COR-L47 (cell line): ENCODE measurements at regions not wholly inside any gene's neighbourhood (a gene's known extent, or its start where the extent isn't known, plus 50 kb on each side); places are given as distances from the start of the nearest gene placed in this dataset.

Experiments used
- DNase-seq: peaks from one replicate; lab custom pipeline; 2025; lab: John Stamatoyannopoulos, UW

DNA sequence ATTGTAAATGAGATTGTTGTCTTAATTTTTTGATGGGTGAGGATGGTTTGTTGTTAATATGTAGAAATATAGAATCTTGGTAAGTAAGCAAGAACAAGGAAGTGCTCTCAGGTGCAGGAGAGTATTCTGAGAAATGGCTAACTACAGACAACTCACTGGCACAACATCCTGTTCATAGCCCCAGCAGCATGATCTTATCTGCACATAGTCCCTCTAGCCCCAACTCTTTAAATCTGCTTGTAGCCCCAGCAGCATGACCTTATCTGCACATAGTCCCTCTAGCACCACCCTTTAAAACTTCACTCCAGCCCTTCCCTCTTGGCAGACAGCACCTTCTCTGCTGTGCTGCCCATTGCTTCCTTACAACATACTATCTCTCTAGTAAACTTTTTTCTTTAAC is 1957.1 kb upstream of the ADGRL3 start:
- no peak for DNase-seq

- DNase-seq, result no peak
Measured at GRCh38 chr4:59247032-59247431, 1953.1 kb upstream of the ADGRL3 start.

DNA sequence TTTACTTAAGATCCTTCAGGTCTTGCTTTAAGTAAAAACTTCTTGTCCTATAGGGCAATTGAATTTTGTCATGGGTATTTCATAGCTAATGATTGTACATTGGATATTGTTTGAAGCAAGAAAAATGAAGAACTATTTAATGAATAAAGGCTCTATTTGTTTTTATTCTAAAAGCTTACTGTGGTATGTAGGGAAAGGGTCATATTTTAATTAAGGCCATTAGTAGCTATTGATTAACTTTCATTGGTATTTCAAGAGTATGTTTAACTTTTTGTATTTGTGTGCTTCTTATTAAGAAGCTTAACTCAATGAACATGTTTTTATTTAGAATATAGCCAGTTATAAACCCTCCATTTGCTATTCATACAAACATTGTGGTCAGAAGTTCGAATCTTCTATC is 1951.8 kb upstream of the ADGRL3 start:
- DNase-seq, result no peak

- no peak for DNase-seq
Measured at GRCh38 chr4:59249110-59249509, 1951.0 kb upstream of the ADGRL3 start.

DNA sequence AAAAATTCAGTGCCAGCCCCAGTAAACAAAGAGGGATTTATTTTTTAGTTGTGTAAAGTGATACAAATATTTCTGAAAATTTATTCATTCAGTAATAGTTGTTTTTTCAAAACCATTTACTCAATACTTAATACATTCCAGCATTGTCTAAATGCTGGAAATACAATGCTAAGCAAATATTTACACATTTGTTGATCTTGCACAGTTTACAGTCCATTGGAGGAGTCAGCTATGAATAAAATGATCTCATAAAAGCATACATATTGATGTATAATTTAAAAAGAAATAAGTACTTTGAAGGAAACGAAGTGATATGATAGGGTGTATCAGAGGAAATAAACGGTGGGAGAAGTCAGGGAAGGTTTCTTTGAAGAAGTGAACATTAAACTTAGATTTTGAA is 1942.1 kb upstream of the ADGRL3 start:
- no peak for DNase-seq

- no peak for DNase-seq
Measured at GRCh38 chr4:59307609-59308008, 1892.5 kb upstream of the ADGRL3 start.

- DNase-seq, result no peak
Measured at GRCh38 chr4:59314637-59315036, 1885.5 kb upstream of the ADGRL3 start.

DNA sequence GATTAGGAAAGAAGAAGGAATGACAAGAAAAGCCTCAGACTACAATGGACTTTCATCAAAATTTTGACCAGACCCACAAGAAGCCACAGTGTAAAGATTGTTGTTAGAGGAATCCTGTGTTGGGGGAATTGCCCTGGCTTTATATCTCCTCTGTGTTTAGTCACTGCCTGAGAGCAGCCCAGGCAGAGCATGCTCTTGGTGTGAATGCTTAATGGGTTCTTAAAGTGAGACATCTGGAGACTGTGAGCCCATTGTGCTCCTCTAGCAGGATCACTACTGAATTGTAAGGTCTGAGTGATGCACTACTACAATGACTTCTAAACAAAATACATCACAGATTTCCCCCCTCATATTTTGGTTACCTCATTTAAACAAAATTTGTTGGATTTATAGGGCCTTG is 1860.5 kb upstream of the ADGRL3 start:
- no peak for DNase-seq

DNA sequence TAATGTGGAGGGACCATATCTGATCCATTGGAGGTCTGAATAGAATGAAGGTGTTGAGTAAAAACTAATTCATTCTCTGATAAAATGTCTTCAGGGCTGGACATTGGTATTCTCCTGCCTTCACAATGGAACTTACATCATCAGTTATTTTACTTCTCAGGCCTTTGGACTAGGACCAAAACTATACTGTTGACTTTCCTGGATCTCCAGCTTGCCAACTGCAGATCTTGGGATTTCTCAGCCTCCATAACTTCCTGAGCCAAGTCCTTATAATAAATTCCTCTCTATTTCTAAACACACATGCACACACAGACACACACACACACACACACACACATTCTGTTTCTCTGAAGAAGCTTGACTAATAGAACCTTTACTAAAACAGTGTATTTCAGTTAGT is 1858.6 kb upstream of the ADGRL3 start:
- no peak for DNase-seq

DNA sequence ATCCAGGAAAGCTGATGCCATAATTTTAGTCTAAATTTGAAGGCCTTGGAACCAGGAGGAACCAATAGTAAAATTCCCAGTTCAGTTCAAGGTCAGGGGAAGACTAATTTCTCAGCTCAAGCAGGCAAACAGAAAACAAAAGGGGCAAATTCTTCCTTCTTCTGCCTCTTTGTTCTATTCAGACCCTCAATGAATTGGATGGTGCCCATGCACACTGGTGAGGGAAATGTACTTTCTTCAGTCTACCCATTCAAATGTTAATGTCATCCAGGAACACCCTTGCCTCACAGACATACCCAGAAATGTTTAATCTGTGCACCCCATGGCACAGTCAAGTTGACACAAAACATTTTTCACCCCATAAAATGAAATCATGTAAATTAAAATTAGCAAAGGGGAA is 1851.2 kb upstream of the ADGRL3 start:
- DNase-seq, result no peak

DNA sequence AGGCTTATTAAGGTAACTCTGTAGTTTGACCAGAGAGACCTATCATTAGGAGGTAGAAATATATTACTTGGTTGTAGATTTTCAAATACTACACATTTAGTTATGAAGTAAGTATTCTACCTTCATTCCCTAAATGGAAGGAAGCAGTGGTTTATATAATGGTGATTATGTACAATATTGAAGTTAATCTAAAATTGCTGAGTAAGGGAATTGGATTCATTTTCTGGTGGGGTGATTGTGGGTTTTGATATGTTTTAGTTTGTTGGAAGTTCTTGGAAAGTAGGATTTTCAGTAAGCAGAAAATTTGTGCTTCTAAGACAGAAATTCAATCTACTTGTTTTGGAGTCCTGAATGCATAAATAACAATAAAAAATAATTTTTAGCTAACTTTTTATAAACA is 1830.9 kb upstream of the ADGRL3 start:
- no peak for DNase-seq

- no peak for DNase-seq
Measured at GRCh38 chr4:59374416-59374815, 1825.7 kb upstream of the ADGRL3 start.

- DNase-seq, result no peak
Measured at GRCh38 chr4:59380841-59381366, 1819.2 kb upstream of the ADGRL3 start.

DNA sequence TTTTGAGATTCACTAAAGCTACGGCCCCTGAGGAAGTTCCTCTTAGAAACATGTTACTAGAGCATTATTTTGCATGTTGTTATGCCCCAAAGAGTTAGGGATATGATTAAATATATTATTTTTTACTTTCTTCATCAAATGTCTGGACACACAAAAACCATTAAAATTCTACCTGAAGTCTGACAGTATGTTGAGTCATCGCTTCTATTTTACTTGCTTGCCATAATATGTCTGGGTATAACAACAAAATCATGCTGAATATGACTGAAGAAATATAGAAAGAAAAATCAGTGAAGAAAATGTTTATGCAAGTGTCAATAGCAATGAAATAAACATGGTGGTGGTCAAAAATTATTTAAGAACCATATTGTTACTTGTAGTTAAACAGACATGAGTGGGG is 1818.5 kb upstream of the ADGRL3 start:
- DNase-seq, result no peak

DNA sequence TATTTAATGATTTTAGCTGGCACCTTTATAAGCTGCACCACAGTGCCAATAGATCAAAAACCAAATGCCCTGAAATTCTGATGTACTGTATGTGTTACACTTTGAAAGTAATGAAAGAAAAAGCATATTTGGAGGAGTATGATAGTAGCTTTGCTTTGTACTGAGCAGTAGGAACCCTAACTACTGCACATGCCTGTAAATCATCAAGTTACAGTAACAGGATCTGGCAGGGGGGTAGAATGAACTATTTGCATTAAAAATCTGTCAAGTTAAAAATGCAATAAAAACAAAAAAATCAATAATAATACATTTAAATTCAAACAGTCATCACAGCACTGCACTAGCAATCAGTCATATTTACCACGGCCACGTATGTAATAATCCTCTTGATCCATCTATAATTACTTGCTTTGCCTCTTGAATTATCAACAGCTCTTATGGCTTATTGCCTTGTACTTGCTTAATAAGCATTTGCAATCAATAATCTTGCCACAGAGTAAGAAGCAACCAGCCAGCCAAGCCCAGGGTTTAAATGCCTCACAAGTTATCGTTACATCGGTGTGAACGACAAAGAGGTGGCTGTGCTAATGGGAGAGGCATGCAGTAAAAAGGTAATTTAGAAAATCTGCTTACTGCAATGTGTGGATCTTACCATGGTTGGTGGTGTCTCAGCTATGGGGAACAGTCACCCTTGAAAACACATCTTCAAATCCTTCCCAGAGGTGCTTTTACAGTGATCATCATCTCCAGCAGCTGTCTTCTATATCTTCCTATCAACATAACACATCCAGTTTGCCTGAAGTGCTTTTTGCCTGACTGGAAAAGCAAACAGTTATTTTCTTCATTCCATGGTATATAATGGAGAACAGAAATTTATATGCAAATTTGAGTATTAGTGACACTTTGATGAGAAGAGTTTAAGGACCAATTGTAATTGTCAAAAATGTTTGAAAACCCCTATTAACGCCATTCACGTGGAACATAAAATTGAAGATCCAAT is 1812.1 kb upstream of the ADGRL3 start:
- DNase-seq, result no peak

GRCh38 chr4:59393780-59394179 is 1806.3 kb upstream of the ADGRL3 start:
- no peak for DNase-seq

GRCh38 chr4:59400334-59400733 is 1799.8 kb upstream of the ADGRL3 start:
- DNase-seq, result no peak

- DNase-seq, result no peak
Measured at GRCh38 chr4:59409647-59410046, 1790.5 kb upstream of the ADGRL3 start.

DNA sequence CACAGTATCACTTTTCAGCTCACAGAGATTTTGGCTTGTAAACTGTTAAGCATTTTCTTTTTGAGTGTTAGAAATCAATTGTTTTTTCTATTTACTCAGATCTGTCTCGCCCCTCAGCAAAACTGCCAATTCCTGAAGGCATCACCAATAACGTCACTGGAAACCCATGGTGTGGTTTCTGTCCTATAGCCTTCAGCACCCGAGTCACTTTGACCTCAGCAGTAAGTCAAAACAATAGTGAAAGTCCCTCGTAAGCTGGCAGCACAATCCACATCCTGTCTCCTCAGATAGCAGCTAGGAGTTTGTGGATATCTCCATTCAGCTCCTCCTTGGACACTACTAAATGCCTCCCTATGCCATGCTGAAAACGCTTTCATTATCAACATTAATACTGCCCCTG is 1787.4 kb upstream of the ADGRL3 start:
- no peak for DNase-seq

GRCh38 chr4:59455751-59456150 is 1744.4 kb upstream of the ADGRL3 start:
- no peak for DNase-seq

DNA sequence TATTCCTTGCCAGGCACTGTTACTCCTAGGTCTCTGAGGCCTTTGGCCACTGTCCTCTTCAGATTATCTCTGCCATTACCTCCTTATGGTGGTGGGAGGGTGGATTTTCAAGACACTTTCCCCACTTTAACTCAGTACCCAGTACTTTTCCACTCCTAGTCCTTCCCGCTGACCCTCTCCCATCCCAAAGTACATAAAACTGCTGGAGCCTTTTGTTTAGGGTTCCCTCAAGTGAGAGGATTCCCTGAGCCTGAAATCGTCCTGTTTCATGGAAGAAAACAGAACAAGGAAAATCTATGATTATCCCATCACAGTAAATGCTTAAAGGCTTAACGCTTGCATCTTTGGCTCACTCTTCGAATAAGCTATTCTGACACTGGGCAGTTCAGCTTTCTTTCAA is 1742.5 kb upstream of the ADGRL3 start:
- DNase-seq, result no peak

DNA sequence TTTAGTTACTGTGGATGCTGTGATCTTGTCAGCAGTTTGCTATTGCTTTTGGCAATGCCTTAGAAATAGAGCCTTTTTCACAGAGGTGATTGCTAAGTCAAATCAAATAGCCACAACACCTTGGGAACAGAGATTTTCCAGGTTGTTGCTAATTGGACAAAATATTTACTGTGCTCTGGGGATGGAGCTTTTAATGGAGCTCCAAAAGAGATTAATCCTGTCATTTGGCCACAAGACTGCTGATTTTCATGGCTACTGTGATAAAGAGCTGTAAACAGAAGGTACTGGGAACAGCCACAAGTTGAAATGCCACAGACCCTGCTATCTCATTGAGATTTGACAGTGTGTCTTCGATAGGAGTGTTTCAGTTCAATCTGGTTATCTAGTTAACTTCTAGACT is 1715.2 kb upstream of the ADGRL3 start:
- DNase-seq, result no peak

DNA sequence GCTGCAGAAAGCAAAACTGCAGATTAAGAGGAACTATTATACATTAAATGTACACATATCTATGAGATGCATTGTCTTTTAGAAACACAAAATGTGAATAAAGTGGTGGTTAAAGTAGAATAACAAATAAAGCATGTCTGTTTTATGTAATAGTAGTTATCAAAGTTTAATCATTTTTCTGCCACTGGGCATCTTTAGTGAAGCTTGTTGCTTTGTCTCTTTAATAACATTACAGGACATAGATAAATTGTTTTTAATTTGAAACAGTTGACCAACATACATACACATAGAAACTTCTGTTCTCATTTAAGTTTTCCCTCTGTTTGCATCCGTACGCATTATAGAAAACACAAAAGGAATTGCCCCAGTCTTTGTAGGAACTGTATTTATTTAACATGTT is 1700.0 kb upstream of the ADGRL3 start:
- no peak for DNase-seq

- DNase-seq, result no peak
Measured at GRCh38 chr4:59503731-59504130, 1696.4 kb upstream of the ADGRL3 start.
